CD14-positive monocyte (primary cell): ENCODE measurements at regions not wholly inside any gene's neighbourhood (a gene's known extent, or its start where the extent isn't known, plus 50 kb on each side); places are given as distances from the start of the nearest gene placed in this dataset.

ENCODE experiments used
- DNase-seq, 3 donors: peaks; one replicate each; pipeline ENCODE4 v3.0.0-alpha.2; 2011 to 2022
- H2AFZ ChIP-seq: 2 replicates; pipeline ENCODE4 v1.6.0; 2012; ENCODE audit warnings: mild to moderate bottlenecking, low read depth, low read length, inconsistent platforms; ENCODE audit not compliant: insufficient read depth, poor library complexity, severe bottlenecking
- H3K27ac ChIP-seq, 2 donors: 1 replicate in 1 of 2; 2 replicates in 1 of 2; pipeline ENCODE4 v1.5.1; 2012 to 2013; ENCODE audit warnings: low read length in 2 of 2, control low read depth in 1 of 2, inconsistent platforms in 1 of 2, low read depth in 1 of 2, mild to moderate bottlenecking in 1 of 2
- H3K27me3 ChIP-seq, 2 donors: one replicate each; pipeline versions ENCODE4 v1.6.0 to v1.6.1; 2011 to 2013; ENCODE audit warnings: low read length in 2 of 2; ENCODE audit not compliant: control insufficient read depth in 2 of 2, insufficient read depth in 2 of 2
- H3K36me3 ChIP-seq, 2 donors: replicated peaks in 1 of 2; 1 replicate in 1 of 2; 2 replicates in 1 of 2; pipeline versions ENCODE4 v1.5.1 to v1.6.1; 2012 to 2013; ENCODE audit warnings: low read length in 2 of 2, control low read depth in 1 of 2, inconsistent platforms in 1 of 2, mild to moderate bottlenecking in 1 of 2; ENCODE audit not compliant: insufficient read depth in 2 of 2, control insufficient read depth in 1 of 2
- H3K4me1 ChIP-seq, 2 donors: 1 replicate in 1 of 2; 2 replicates in 1 of 2; pipeline versions ENCODE4 v1.5.1 to v1.6.1; 2012 to 2013; ENCODE audit warnings: low read length in 2 of 2, control low read depth in 1 of 2, inconsistent platforms in 1 of 2, mild to moderate bottlenecking in 1 of 2, moderate library complexity in 1 of 2; ENCODE audit not compliant: insufficient read depth in 2 of 2, control insufficient read depth in 1 of 2
- H3K4me2 ChIP-seq: replicated peaks from 2 replicates; pipeline ENCODE3; 2012; ENCODE audit warnings: low read length, moderate library complexity, mild to moderate bottlenecking; ENCODE audit not compliant: poor library complexity, severe bottlenecking; ENCODE audit errors: extremely low read depth
- H3K4me3 ChIP-seq, 3 experiments: fragments of 200-600 bp in 1 of 3; sonication (generic) in 1 of 3; replicated peaks in 1 of 3; 1 replicate in 2 of 3; 2 replicates in 1 of 3; pipeline ENCODE4 v1.5.1; 2011 to 2013; ENCODE audit warnings: low read length in 3 of 3, mild to moderate bottlenecking in 3 of 3, control low read depth in 2 of 3, low read depth in 2 of 3, inconsistent platforms in 1 of 3, moderate library complexity in 1 of 3
- H3K79me2 ChIP-seq: 2 replicates; pipeline ENCODE4 v1.6.0; 2012; ENCODE audit warnings: mild to moderate bottlenecking, control low read depth, inconsistent platforms, low read length, moderate library complexity; ENCODE audit not compliant: insufficient read depth
- H3K9ac ChIP-seq: 2 replicates; pipeline ENCODE4 v1.6.0; 2017; ENCODE audit warnings: low read length, mild to moderate bottlenecking; ENCODE audit not compliant: insufficient read depth, poor library complexity, severe bottlenecking
- H3K9me3 ChIP-seq, 2 donors: replicated peaks in 1 of 2; 1 replicate in 1 of 2; 2 replicates in 1 of 2; pipeline versions ENCODE4 v1.5.1 to v1.6.1; 2012 to 2013; ENCODE audit warnings: low read length in 2 of 2, control low read depth in 1 of 2; ENCODE audit not compliant: control insufficient read depth in 1 of 2, insufficient read depth in 1 of 2
- H4K20me1 ChIP-seq: 2 replicates; pipeline ENCODE4 v1.6.0; 2012; ENCODE audit warnings: mild to moderate bottlenecking, low read length, control low read depth, moderate library complexity; ENCODE audit not compliant: insufficient read depth
- H3K27ac Mint-ChIP-seq, 7 donors: one replicate each; pipeline ENCODE4 v1.8.0; 2020; ENCODE audit warnings: mild to moderate bottlenecking in 7 of 7, mixed read lengths in 7 of 7, moderate library complexity in 6 of 7, inconsistent platforms in 2 of 7
- H3K27me3 Mint-ChIP-seq, 3 donors: one replicate each; pipeline ENCODE4 v1.8.0; 2021 to 2022; ENCODE audit warnings: low read depth in 3 of 3, mild to moderate bottlenecking in 3 of 3, mixed read lengths in 3 of 3, moderate library complexity in 3 of 3, inconsistent platforms in 1 of 3
- H3K36me3 Mint-ChIP-seq, 2 donors: one replicate each; pipeline ENCODE4 v1.8.0; 2020; ENCODE audit warnings: mixed read lengths in 2 of 2, inconsistent platforms in 1 of 2, mild to moderate bottlenecking in 1 of 2
- H3K4me1 Mint-ChIP-seq: one replicate; pipeline ENCODE4 v1.8.0; 2020; ENCODE audit warnings: mild to moderate bottlenecking, mixed read lengths
- H3K4me3 Mint-ChIP-seq, 2 donors: one replicate each; pipeline ENCODE4 v1.8.0; 2020; ENCODE audit warnings: mild to moderate bottlenecking in 2 of 2, mixed read lengths in 2 of 2, moderate library complexity in 1 of 2
- H3K9me3 Mint-ChIP-seq, 7 donors: one replicate each; pipeline ENCODE4 v1.8.0; 2020 to 2022; ENCODE audit warnings: mixed read lengths in 7 of 7, mild to moderate bottlenecking in 6 of 7, moderate library complexity in 6 of 7, inconsistent platforms in 2 of 7
- CTCF ChIP-seq: fragments of 200-600 bp; IDR thresholded peaks from one replicate; pipeline ENCODE4 v1.8.0; 2022; ENCODE audit warnings: antibody characterized with exemption, mild to moderate bottlenecking
- WGBS: methylation state at CpG from one replicate; pipeline ENCODE4 v1.1.5; 2013; ENCODE audit warnings: missing lambda C conversion rate; ENCODE audit not compliant: insufficient coverage; 5-methylcytosine and 5-hydroxymethylcytosine counted together
- intact Hi-C, 2 donors: fragments of 100-400 bp; cut with micrococcal nuclease; formaldehyde crosslinking; loops; one replicate each; pipeline versions ENCODE4 v1.15.0 to v1.15.1; 2023

- no peaks in the 10 kb centered on the region for H3K27me3 ChIP-seq
- intact Hi-C loops = no loop called here
- peaks cover 100% of the 10 kb centered on the region in 2 donors for H3K9me3 ChIP-seq
- Mint-ChIP-seq H3K4me1 (no peaks in the 10 kb centered on the region), H3K36me3 (no peaks in the 10 kb centered on the region), H3K4me3 (no peak overlapping the region), H3K9me3 (peaks cover 80 to 100% (median 86%) of the 10 kb centered on the region in 7 donors), H3K27me3 (peaks cover 0 to 4% (median 0%) of the 10 kb centered on the region in 3 donors), H3K27ac (no peak overlapping the region)
- no peak for TF ChIP-seq CTCF
- 70% methylated on average over 31 of the region's 47 CpGs for WGBS
- H3K4me1 ChIP-seq = no peaks in the 10 kb centered on the region
- no peak overlapping the region for H2AFZ ChIP-seq
- H3K9ac ChIP-seq = no peak overlapping the region
- DNase-seq = no peak
- H3K4me3 ChIP-seq = no peak overlapping the region
- no peaks in the 10 kb centered on the region for H4K20me1 ChIP-seq
- H3K36me3 ChIP-seq = no peaks in the 10 kb centered on the region
- no peak overlapping the region for H3K4me2 ChIP-seq
- H3K79me2 ChIP-seq = no peaks in the 10 kb centered on the region
- no peak overlapping the region for H3K27ac ChIP-seq
These were observed 312.9 kb downstream of the ALG10 start for GRCh38 chr12:34334953-34335743.

GRCh38 chr12:34335819-34336262 lies 313.5 kb downstream of the ALG10 start:
- Mint-ChIP-seq H3K27me3 (peaks cover 0 to 4% (median 0%) of the 10 kb centered on the region in 3 donors), H3K27ac (no peak overlapping the region), H3K4me1 (no peaks in the 10 kb centered on the region), H3K36me3 (no peaks in the 10 kb centered on the region), H3K9me3 (peaks cover 80 to 100% (median 86%) of the 10 kb centered on the region in 7 donors), H3K4me3 (no peak overlapping the region)
- H3K27me3 ChIP-seq = no peaks in the 10 kb centered on the region
- H2AFZ ChIP-seq = no peak overlapping the region
- intact Hi-C loops = no loop called here
- peaks cover 100% of the 10 kb centered on the region in 2 donors for H3K9me3 ChIP-seq
- no peak overlapping the region for H3K27ac ChIP-seq
- H3K4me2 ChIP-seq = no peak overlapping the region
- no peaks in the 10 kb centered on the region for H3K4me1 ChIP-seq
- H3K79me2 ChIP-seq = no peaks in the 10 kb centered on the region
- no peaks in the 10 kb centered on the region for H4K20me1 ChIP-seq
- H3K4me3 ChIP-seq = no peak overlapping the region
- no peak for DNase-seq
- no peak overlapping the region for H3K9ac ChIP-seq
- no peak for TF ChIP-seq CTCF
- WGBS = 65% methylated on average over 17 of the region's 25 CpGs
- H3K36me3 ChIP-seq = no peaks in the 10 kb centered on the region
